ENCODE measurements at regions not wholly inside any gene's neighbourhood (a gene's known extent, or its start where the extent isn't known, plus 50 kb on each side); places are given as distances from the start of the nearest gene placed in this dataset.
"Not testable (repeated sequence)": the region's sequence is repeated elsewhere in the genome, so short reads cannot be mapped to it uniquely, and the experiment has no call there.

- TF ChIP-seq CTCF (IDR thresholded peaks at IDR 0.05; ENCODE audit: insufficient read depth, low read depth, low read length): no peak
- no peak for DNase-seq (ENCODE audit: low read depth)
- no peak overlapping the region for H3K4me3 ChIP-seq (ENCODE audit: low read depth, low read length)
Measured at GRCh38 chr16:60641067-60641665, 1395.1 kb downstream of the CDH8 start.

- DNase-seq (ENCODE audit: low read depth): no peak
- H3K4me3 ChIP-seq (ENCODE audit: low read depth, low read length): no peak overlapping the region
- TF ChIP-seq CTCF (IDR thresholded peaks at IDR 0.05; ENCODE audit: insufficient read depth, low read depth, low read length): no peak
Measured at GRCh38 chr16:60640038-60640437, 1396.2 kb downstream of the CDH8 start.

- DNase-seq (ENCODE audit: low read depth): not testable (repeated sequence)
Measured at GRCh38 chr16:60636636-60637035, 1399.6 kb downstream of the CDH8 start.

GRCh38 chr16:60636117-60636516, 1400.1 kb downstream of the CDH8 start:
- DNase-seq (ENCODE audit: low read depth): no peak
- no peak for TF ChIP-seq CTCF (IDR thresholded peaks at IDR 0.05; ENCODE audit: insufficient read depth, low read depth, low read length)
- H3K4me3 ChIP-seq (ENCODE audit: low read depth, low read length): no peak overlapping the region

More at GRCh38 chr16:60636636-60637035, 1399.6 kb downstream of the CDH8 start:
- H3K4me3 ChIP-seq (ENCODE audit: low read depth, low read length): not testable (repeated sequence)

- no peak for TF ChIP-seq CTCF (IDR thresholded peaks at IDR 0.05; ENCODE audit: insufficient read depth, low read depth, low read length)
- H3K4me3 ChIP-seq (ENCODE audit: low read depth, low read length): no peak overlapping the region
Measured at GRCh38 chr16:60635548-60635947, 1400.7 kb downstream of the CDH8 start.

GRCh38 chr16:60611844-60612243, 1424.4 kb downstream of the CDH8 start:
- no peak for DNase-seq (ENCODE audit: low read depth)
- H3K4me3 ChIP-seq (ENCODE audit: low read depth, low read length): no peak overlapping the region
- no peak for TF ChIP-seq CTCF (IDR thresholded peaks at IDR 0.05; ENCODE audit: insufficient read depth, low read depth, low read length)

More at GRCh38 chr16:60635548-60635947, 1400.7 kb downstream of the CDH8 start:
- DNase-seq (ENCODE audit: low read depth): no peak

- no peak overlapping the region for H3K4me3 ChIP-seq (ENCODE audit: low read depth, low read length)
- TF ChIP-seq CTCF (IDR thresholded peaks at IDR 0.05; ENCODE audit: insufficient read depth, low read depth, low read length): no peak
- DNase-seq (ENCODE audit: low read depth): no peak
Measured at GRCh38 chr16:60608971-60609370, 1427.3 kb downstream of the CDH8 start.

GRCh38 chr16:60605652-60606051, 1430.6 kb downstream of the CDH8 start:
- DNase-seq (ENCODE audit: low read depth); H3K4me3 ChIP-seq (ENCODE audit: low read depth, low read length): not testable (repeated sequence)

All from fibroblast of villous mesenchyme (primary cell).